Activated T-helper 1 cell treated with Interleukin-2 at 50 U/mL for 16 hours (primary cell): ENCODE measurements at regions not wholly inside any gene's neighbourhood (a gene's known extent, or its start where the extent isn't known, plus 50 kb on each side); places are given as distances from the start of the nearest gene placed in this dataset.

Experiments
- DNase-seq: peaks from one replicate; pipeline ENCODE4 v3.0.0-alpha.2; 2020; ENCODE audit warnings: low read depth

- DNase-seq = no peak
These were observed 191.1 kb upstream of the TSC22D2 start for GRCh38 chr3:150216866-150217600.

GRCh38 chr3:150216041-150216811, 191.9 kb upstream of the TSC22D2 start:
- no peak for DNase-seq

GRCh38 chr3:150215616-150216015, 192.5 kb upstream of the TSC22D2 start:
- no peak for DNase-seq

- DNase-seq = no peak
These were observed 194.5 kb upstream of the TSC22D2 start for GRCh38 chr3:150213577-150213976.

GRCh38 chr3:150210461-150211110, 197.5 kb upstream of the TSC22D2 start:
- DNase-seq = no peak

GRCh38 chr3:150203273-150203672, 204.8 kb upstream of the TSC22D2 start:
- DNase-seq = no peak

- DNase-seq = no peak
These were observed 205.4 kb upstream of the TSC22D2 start for GRCh38 chr3:150202711-150203110.

- no peak for DNase-seq
These were observed 213.1 kb upstream of the TSC22D2 start for GRCh38 chr3:150194957-150195356.

GRCh38 chr3:150194513-150194912, 213.6 kb upstream of the TSC22D2 start:
- DNase-seq = no peak

GRCh38 chr3:150184426-150185071, 213.9 kb upstream of the PFN2 start:
- DNase-seq = no peak

GRCh38 chr3:150183678-150184425, 213.2 kb upstream of the PFN2 start:
- DNase-seq = peak; percentile 4

- no peak for DNase-seq
These were observed 209.6 kb upstream of the PFN2 start for GRCh38 chr3:150180334-150180733.

- DNase-seq = no peak
These were observed 208.6 kb upstream of the PFN2 start for GRCh38 chr3:150179330-150179729.

- no peak for DNase-seq
These were observed 207.1 kb upstream of the PFN2 start for GRCh38 chr3:150177673-150178381.

GRCh38 chr3:150174179-150174578, 203.5 kb upstream of the PFN2 start:
- no peak for DNase-seq

GRCh38 chr3:150172356-150172755, 201.7 kb upstream of the PFN2 start:
- no peak for DNase-seq

GRCh38 chr3:150170852-150171520, 200.3 kb upstream of the PFN2 start:
- DNase-seq = no peak

GRCh38 chr3:150169330-150169940, 198.7 kb upstream of the PFN2 start:
- DNase-seq = no peak

GRCh38 chr3:150168698-150169097, 198.0 kb upstream of the PFN2 start:
- DNase-seq = no peak
